GM12878 (cell line): ENCODE measurements at regions not wholly inside any gene's neighbourhood (a gene's known extent, or its start where the extent isn't known, plus 50 kb on each side); places are given as distances from the start of the nearest gene placed in this dataset.
"Not testable (repeated sequence)": the region's sequence is repeated elsewhere in the genome, so short reads cannot be mapped to it uniquely, and the experiment has no call there.

ENCODE experiments used
- ATAC-seq: fragments of 200-7000 bp; cut with Tn5 transposase; 3 replicates; pipeline ENCODE4 v1.9.1; 2020; ENCODE audit warnings: mild to moderate bottlenecking, moderate library complexity
- BruUV-seq: library from RNA; stranded (reverse); fragments of 400-500 nt; replicated peaks from 2 replicates; lab custom pipeline; 2021; lab: Mats Ljungman, UMichigan
- CTCF ChIA-PET: fragments of 300-600 bp; sonication (Branson Sonifier 250); formaldehyde crosslinking; extraction: SDS; loops from one replicate; lab custom pipeline; 2021; ENCODE audit warnings: inconsistent platforms; lab: Yijun Ruan, JAX
- POLR2A ChIA-PET: fragments of 350-600 bp; formaldehyde crosslinking; extraction: SDS; loops from one replicate; lab custom pipeline; 2021; ENCODE audit warnings: inconsistent platforms; lab: Charles Lee
- RAD21 ChIA-PET: fragments of 300-600 bp; sonication (Branson Sonifier 250); formaldehyde crosslinking; loops from one replicate; lab custom pipeline; 2023; ENCODE audit warnings: antibody characterized with exemption; ENCODE audit not compliant: unreplicated experiment; lab: Charles Lee
- SMC1A ChIA-PET: fragments of 300-600 bp; sonication (Branson Sonifier 250); formaldehyde crosslinking; loops from one replicate; lab custom pipeline; 2023; ENCODE audit not compliant: unreplicated experiment, uncharacterized antibody; lab: Charles Lee
- DNase-seq: peaks from one replicate; pipeline ENCODE4 v3.0.0-alpha.2; 2011; ENCODE audit warnings: low read depth, low spot score
- FAIRE-seq: peaks from 3 replicates; lab custom pipeline; 2011; peaks lifted over from hg19 to GRCh38; lab: Jason Lieb, UNC
- H2AFZ ChIP-seq: 2 replicates; pipeline ENCODE4 v1.6.0; 2011; ENCODE audit warnings: low read depth, low read length, control low read depth; ENCODE audit not compliant: control insufficient read depth
- H3K27ac ChIP-seq: 2 replicates; pipeline ENCODE4 v1.5.1; 2011; ENCODE audit warnings: control low read depth; ENCODE audit not compliant: control insufficient read depth, insufficient read depth
- H3K27me3 ChIP-seq, 2 experiments: replicated peaks in 1 of 2; 2 replicates each; pipeline versions ENCODE4 v1.6.0 to v1.6.1; 2011; ENCODE audit warnings: low read length in 1 of 2; ENCODE audit not compliant: control insufficient read depth in 2 of 2, insufficient read depth in 2 of 2
- H3K36me3 ChIP-seq, 2 experiments: 2 replicates each; pipeline ENCODE4 v1.5.1; 2011; ENCODE audit warnings: low read length in 1 of 2; ENCODE audit not compliant: control insufficient read depth in 2 of 2, insufficient read depth in 2 of 2
- H3K4me1 ChIP-seq: 2 replicates; pipeline ENCODE4 v1.6.1; 2011; ENCODE audit warnings: mild to moderate bottlenecking, low read length, moderate library complexity, mixed read lengths; ENCODE audit not compliant: control insufficient read depth, insufficient read depth
- H3K4me2 ChIP-seq: 2 replicates; pipeline ENCODE4 v1.6.0; 2011; ENCODE audit warnings: control low read depth; ENCODE audit not compliant: control insufficient read depth, insufficient read depth
- H3K4me3 ChIP-seq: fragments of 200-600 bp; sonication (generic); 2 replicates; pipeline ENCODE4 v1.5.1; 2016
- H3K79me2 ChIP-seq: 2 replicates; pipeline ENCODE4 v1.6.0; 2011; ENCODE audit warnings: low read length; ENCODE audit not compliant: control insufficient read depth, insufficient read depth
- H3K9ac ChIP-seq: 2 replicates; pipeline ENCODE4 v1.8.0; 2011; ENCODE audit warnings: low read length, control low read depth, mixed read lengths; ENCODE audit not compliant: control insufficient read depth, insufficient read depth
- H3K9me3 ChIP-seq: replicated peaks from 3 replicates; pipeline ENCODE4 v1.5.1; 2011; ENCODE audit warnings: mild to moderate bottlenecking, low read length; ENCODE audit not compliant: control insufficient read depth, insufficient read depth
- H4K20me1 ChIP-seq: 2 replicates; pipeline ENCODE4 v1.6.0; 2011; ENCODE audit not compliant: control insufficient read depth, insufficient read depth
- ATF3 ChIP-seq: IDR thresholded peaks from 2 replicates; pipeline ENCODE4 v1.6.1; 2011; ENCODE audit warnings: low read depth, mild to moderate bottlenecking, low read length, moderate library complexity, borderline replicate concordance; ENCODE audit errors: extremely low read depth
- JUNB ChIP-seq: IDR thresholded peaks from 2 replicates; pipeline ENCODE4 v1.6.1; 2016; ENCODE audit warnings: antibody characterized with exemption, mild to moderate bottlenecking
- JUND ChIP-seq: IDR thresholded peaks from 2 replicates; pipeline ENCODE4 v1.6.1; 2012; ENCODE audit warnings: low read depth, mild to moderate bottlenecking, low read length, improper control_type of control experiment, moderate library complexity
- POU2F2 ChIP-seq: IDR thresholded peaks from 3 replicates; pipeline ENCODE4 v1.6.1; 2011; ENCODE audit warnings: low read depth, mild to moderate bottlenecking, low read length, borderline replicate concordance
- PRDM15 ChIP-seq: fragments of 450-650 bp; formaldehyde crosslinking; IDR thresholded peaks from 2 replicates; pipeline ENCODE4 v1.4.0; 2020; ENCODE audit warnings: mild to moderate bottlenecking, moderate library complexity
- RAD51 ChIP-seq: fragments of 450-650 bp; IDR thresholded peaks from 2 replicates; pipeline ENCODE4 v1.6.1; 2016; ENCODE audit warnings: moderate library complexity, mild to moderate bottlenecking, inconsistent platforms
- SIX5 ChIP-seq: IDR thresholded peaks from 2 replicates; pipeline ENCODE4 v1.6.1; 2011; ENCODE audit warnings: mild to moderate bottlenecking, low read depth, low read length, moderate library complexity; ENCODE audit not compliant: severe bottlenecking
- SMC3 ChIP-seq: IDR thresholded peaks from 2 replicates; pipeline ENCODE4 v1.6.1; 2011; ENCODE audit warnings: low read length, improper control_type of control experiment, borderline replicate concordance
- TAF1 ChIP-seq: IDR thresholded peaks from 2 replicates; pipeline ENCODE4 v1.6.1; 2011; ENCODE audit warnings: mild to moderate bottlenecking, low read depth, low read length, borderline replicate concordance
- ZBTB11 ChIP-seq: fragments of 450-650 bp; formaldehyde crosslinking; IDR thresholded peaks from 2 replicates; pipeline ENCODE4 v1.5.0; 2022; ENCODE audit warnings: mild to moderate bottlenecking, missing genetic modification characterization
- WGBS: methylation state at CpG from one replicate; pipeline ENCODE4 v1.1.6; 2016; ENCODE audit warnings: low lambda C conversion rate; ENCODE audit not compliant: insufficient replicate concordance, insufficient coverage; ENCODE audit errors: missing lambda C conversion rate; 5-methylcytosine and 5-hydroxymethylcytosine counted together
- in situ Hi-C: fragments of 300-500 bp; cut with MboI; formaldehyde crosslinking; loops from 9 replicates; pipeline ENCODE4 v1.14.3; 2018; ENCODE audit warnings: mixed read lengths
- intact Hi-C: fragments of 100-400 bp; cut with micrococcal nuclease; formaldehyde crosslinking; loops from one replicate; pipeline ENCODE4 v1.14.2; 2022; ENCODE audit not compliant: unreplicated experiment

GRCh38 chr19:32084756-32085363 is 260.6 kb upstream of the ZNF507 start:
- H4K20me1 ChIP-seq, DNase-seq, ATAC-seq, FAIRE-seq, RAD21 ChIA-PET, H3K9ac ChIP-seq, H2AFZ ChIP-seq, H3K27ac ChIP-seq, H3K4me1 ChIP-seq, BruUV-seq, SMC1A ChIA-PET, intact Hi-C loops, H3K36me3 ChIP-seq, in situ Hi-C loops, H3K4me3 ChIP-seq, CTCF ChIA-PET, H3K4me2 ChIP-seq, POLR2A ChIA-PET, H3K27me3 ChIP-seq, H3K79me2 ChIP-seq, H3K9me3 ChIP-seq: not testable (repeated sequence)
- WGBS = 0% methylated on average over 1 of the region's 1 CpG

- intact Hi-C loops = no loop called here
- Histone ChIP-seq H3K36me3 (no peaks in the 10 kb centered on the region), H3K27me3 (no peaks in the 10 kb centered on the region), H3K27ac (no peak overlapping the region), H3K79me2 (no peaks in the 10 kb centered on the region), H2AFZ (no peak overlapping the region), H3K4me2 (no peak overlapping the region), H3K4me3 (no peak overlapping the region), H4K20me1 (no peaks in the 10 kb centered on the region), H3K4me1 (no peaks in the 10 kb centered on the region), H3K9me3 (no peaks in the 10 kb centered on the region; the same call in 2 of the 3 replicates), H3K9ac (no peak overlapping the region)
- RAD21 ChIA-PET = no interaction called here
- no peak for FAIRE-seq
- SMC1A ChIA-PET = no interaction called here
- POLR2A ChIA-PET = no interaction called here
- in situ Hi-C loops = no loop called here
- no peak for DNase-seq
- CTCF ChIA-PET = no interaction called here
- BruUV-seq = no TSS peak
- WGBS = 22% methylated on average over 12 of the region's 12 CpGs
- no peak for ATAC-seq
- TF ChIP-seq JUND (no peak), PRDM15 (CRISPR knock-in tag) (no peak), RAD51 (no peak), JUNB (no peak), POU2F2 (no peak), ZBTB11 (CRISPR knock-in tag) (no peak), ATF3 (no peak), SIX5 (no peak), TAF1 (no peak), SMC3 (no peak)
Observed at GRCh38 chr19:32091241-32091640, 254.2 kb upstream of the ZNF507 start.
